ENCODE measurements at regions not wholly inside any gene's neighbourhood (a gene's known extent, or its start where the extent isn't known, plus 50 kb on each side); places are given as distances from the start of the nearest gene placed in this dataset.

DNA sequence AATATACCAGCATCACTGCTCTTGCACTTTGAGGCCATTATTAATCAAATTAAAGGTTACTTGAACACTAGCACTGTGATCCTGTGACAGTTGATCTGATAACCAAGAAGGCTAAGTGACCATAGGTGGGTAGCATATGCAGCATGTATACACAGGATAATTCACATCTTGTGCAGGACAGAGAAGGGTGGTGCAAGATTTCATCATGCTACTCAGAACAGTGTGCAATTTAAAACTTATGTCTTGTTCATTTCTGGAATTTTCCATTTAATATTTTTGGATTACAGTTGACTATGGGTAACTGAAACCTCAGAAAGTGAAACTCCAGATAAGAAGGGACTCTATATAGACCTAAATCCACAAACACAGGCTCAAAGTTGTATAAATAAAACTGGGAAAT lies 78.2 kb upstream of the PDE5A start:
- TF ChIP-seq ZNF292 (tag by site-specific recombination; IDR thresholded peaks at IDR 0.05; ENCODE audit: borderline replicate concordance, low read depth) (no peak), ZFHX2 (tag by site-specific recombination; conservative IDR thresholded peaks at IDR 0.05) (no peak)

Measured in HEK293 (cell line).